Mesenchymal stem cell (in vitro differentiated cells and primary cell): ENCODE measurements at regions not wholly inside any gene's neighbourhood (a gene's known extent, or its start where the extent isn't known, plus 50 kb on each side); places are given as distances from the start of the nearest gene placed in this dataset.

Experiments
- DNase-seq: peaks from one replicate; pipeline ENCODE4 v3.0.0-alpha.2; 2013
- H2AFZ ChIP-seq: one replicate; pipeline ENCODE4 v1.6.1; 2013; ENCODE audit warnings: low read depth, mild to moderate bottlenecking, control low read depth, inconsistent platforms, low read length, moderate library complexity
- H2AK5ac ChIP-seq: 2 replicates; pipeline ENCODE4 v1.6.1; 2013; ENCODE audit warnings: low read length, moderate library complexity, mild to moderate bottlenecking, inconsistent platforms; ENCODE audit not compliant: severe bottlenecking
- H2BK120ac ChIP-seq: one replicate; pipeline ENCODE4 v1.6.1; 2013; ENCODE audit warnings: low read depth, mild to moderate bottlenecking, inconsistent platforms, low read length, moderate library complexity
- H2BK12ac ChIP-seq, 2 experiments: one replicate each; pipeline ENCODE4 v1.6.1; 2013; ENCODE audit warnings: inconsistent platforms in 2 of 2, low read length in 2 of 2, mild to moderate bottlenecking in 2 of 2, moderate library complexity in 2 of 2, control low read depth in 1 of 2
- H2BK15ac ChIP-seq: one replicate; pipeline ENCODE4 v1.6.1; 2013; ENCODE audit warnings: mild to moderate bottlenecking, low read depth, inconsistent platforms; ENCODE audit not compliant: poor library complexity, severe bottlenecking
- H2BK5ac ChIP-seq: 2 replicates; pipeline ENCODE4 v1.6.1; 2013; ENCODE audit warnings: low read depth, mild to moderate bottlenecking, low read length, control low read depth, inconsistent platforms; ENCODE audit not compliant: poor library complexity, severe bottlenecking
- H3K14ac ChIP-seq, 2 experiments: one replicate each; pipeline ENCODE4 v1.6.1; 2013; ENCODE audit warnings: inconsistent platforms in 2 of 2, low read length in 2 of 2, control low read depth in 1 of 2, mild to moderate bottlenecking in 1 of 2, moderate library complexity in 1 of 2
- H3K18ac ChIP-seq, 2 experiments: one replicate each; pipeline ENCODE4 v1.6.1; 2013; ENCODE audit warnings: inconsistent platforms in 2 of 2, low read length in 2 of 2, control low read depth in 1 of 2, low read depth in 1 of 2, mild to moderate bottlenecking in 1 of 2
- H3K23ac ChIP-seq, 2 experiments: one replicate each; pipeline ENCODE4 v1.6.1; 2013; ENCODE audit warnings: inconsistent platforms in 2 of 2, low read length in 2 of 2, mild to moderate bottlenecking in 2 of 2, moderate library complexity in 2 of 2, control low read depth in 1 of 2
- H3K27ac ChIP-seq: 2 replicates; pipeline ENCODE4 v1.5.1; 2013; ENCODE audit warnings: mild to moderate bottlenecking, moderate library complexity, low read length, control low read depth, inconsistent platforms; ENCODE audit not compliant: poor library complexity, severe bottlenecking
- H3K27me3 ChIP-seq, 2 experiments: 2 replicates each; pipeline versions ENCODE4 v1.6.1 to v1.7.0; 2013; ENCODE audit warnings: low read length in 2 of 2, mild to moderate bottlenecking in 2 of 2, moderate library complexity in 2 of 2, control low read depth in 1 of 2, inconsistent platforms in 1 of 2; ENCODE audit not compliant: control insufficient read depth in 1 of 2, insufficient read depth in 1 of 2
- H3K36me3 ChIP-seq, 2 experiments: 2 replicates each; pipeline versions ENCODE4 v1.6.1 to v1.7.0; 2013; ENCODE audit warnings: low read length in 2 of 2, control low read depth in 1 of 2, inconsistent platforms in 1 of 2, low read depth in 1 of 2, mild to moderate bottlenecking in 1 of 2; ENCODE audit not compliant: insufficient read depth in 2 of 2, control insufficient read depth in 1 of 2
- H3K4ac ChIP-seq, 2 experiments: one replicate each; pipeline ENCODE4 v1.6.1; 2013; ENCODE audit warnings: inconsistent platforms in 2 of 2, low read length in 2 of 2, mild to moderate bottlenecking in 2 of 2, moderate library complexity in 2 of 2, control low read depth in 1 of 2, low read depth in 1 of 2
- H3K4me1 ChIP-seq: 2 replicates; pipeline ENCODE4 v1.6.1; 2013; ENCODE audit warnings: low read depth, low read length, control low read depth; ENCODE audit not compliant: control insufficient read depth, insufficient read depth
- H3K4me2 ChIP-seq: 2 replicates; pipeline ENCODE4 v1.6.1; 2013; ENCODE audit warnings: low read length, mild to moderate bottlenecking, inconsistent platforms; ENCODE audit not compliant: poor library complexity, severe bottlenecking
- H3K4me3 ChIP-seq, 2 experiments: 2 replicates each; pipeline versions ENCODE4 v1.5.1 to v1.7.0; 2013; ENCODE audit warnings: low read length in 2 of 2, mild to moderate bottlenecking in 2 of 2, control low read depth in 1 of 2, low read depth in 1 of 2; ENCODE audit not compliant: insufficient read depth in 1 of 2
- H3K79me1 ChIP-seq: replicated peaks from 2 replicates; pipeline ENCODE4 v1.6.1; 2013; ENCODE audit warnings: mild to moderate bottlenecking, control low read depth, low read length, inconsistent platforms; ENCODE audit not compliant: poor library complexity, severe bottlenecking
- H3K9ac ChIP-seq: 2 replicates; pipeline ENCODE4 v1.7.0; 2013; ENCODE audit warnings: mild to moderate bottlenecking, low read length, moderate library complexity
- H3K9me3 ChIP-seq: 2 replicates; pipeline ENCODE4 v1.7.0; 2013; ENCODE audit warnings: mild to moderate bottlenecking, low read length; ENCODE audit not compliant: control insufficient read depth
- H4K8ac ChIP-seq: one replicate; pipeline ENCODE4 v1.6.1; 2013; ENCODE audit warnings: inconsistent platforms, mild to moderate bottlenecking, low read length, moderate library complexity
- H4K91ac ChIP-seq: one replicate; pipeline ENCODE4 v1.6.1; 2013; ENCODE audit warnings: mild to moderate bottlenecking, low read length, inconsistent platforms
- WGBS: methylation state at CpG from one replicate; pipeline ENCODE4 v1.1.7; 2013; ENCODE audit warnings: mixed read lengths; 5-methylcytosine and 5-hydroxymethylcytosine counted together

GRCh38 chr17:71286625-71287024 is 834.2 kb upstream of the SOX9 start:
- Histone ChIP-seq H2AK5ac (no peak overlapping the region), H3K9me3 (no peaks in the 10 kb centered on the region), H3K79me1 (no peaks in the 10 kb centered on the region), H3K4me2 (no peak overlapping the region), H3K27me3 (no peaks in the 10 kb centered on the region), H4K8ac (no peak overlapping the region), H4K91ac (no peak overlapping the region), H3K14ac (no peak overlapping the region), H3K23ac (no peak overlapping the region), H3K4ac (no peak overlapping the region), H2BK120ac (no peak overlapping the region), H3K4me1 (no peaks in the 10 kb centered on the region), H2BK15ac (no peak overlapping the region), H3K9ac (no peak overlapping the region), H2AFZ (no peak overlapping the region), H3K27ac (no peak overlapping the region), H2BK5ac (no peak overlapping the region), H3K36me3 (no peaks in the 10 kb centered on the region), H2BK12ac (no peak overlapping the region), H3K18ac (no peak overlapping the region), H3K4me3 (no peak overlapping the region)
- no peak for DNase-seq
- 23% methylated on average over 2 of the region's 7 CpGs for WGBS

DNA sequence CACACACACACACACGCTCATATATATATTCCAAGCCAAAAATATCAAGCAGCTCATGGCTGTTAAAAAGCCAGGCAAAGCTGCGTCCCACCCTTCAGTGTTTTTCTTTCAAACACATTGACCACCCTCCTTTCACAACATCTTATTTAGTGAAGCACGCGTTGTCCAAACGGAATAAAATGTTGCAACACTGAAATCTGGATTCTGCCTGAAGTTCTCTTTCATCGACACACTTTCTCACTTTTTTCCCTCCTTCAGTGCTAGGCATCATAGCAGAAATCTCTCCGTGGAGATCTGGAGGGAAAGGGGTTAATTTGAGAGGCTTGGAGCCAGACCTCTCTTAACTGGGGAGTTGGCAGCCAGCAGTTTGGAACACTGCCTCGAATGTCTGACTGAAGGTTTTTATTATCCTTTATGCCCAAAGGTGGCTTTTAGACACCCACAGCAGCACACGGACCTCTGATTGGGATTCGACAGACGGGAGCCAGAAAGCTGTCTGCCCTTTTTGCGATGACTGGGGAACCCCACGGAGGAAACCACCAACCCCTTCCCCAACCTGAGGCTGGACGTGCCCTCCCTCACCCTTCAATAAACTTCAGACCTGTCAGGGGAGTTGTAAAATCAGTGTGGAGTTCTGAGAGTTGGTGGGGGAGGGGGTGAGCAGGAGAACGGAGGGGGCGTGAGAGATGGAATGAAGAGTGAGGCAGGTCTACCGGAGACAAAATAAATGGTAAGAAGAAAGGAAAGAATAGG is 833.6 kb upstream of the SOX9 start:
- no peaks in the 10 kb centered on the region for H3K79me1 ChIP-seq
- H3K9me3 ChIP-seq: no peaks in the 10 kb centered on the region
- no peak overlapping the region for H3K18ac ChIP-seq
- H3K27ac ChIP-seq: no peak overlapping the region
- H4K8ac ChIP-seq: no peak overlapping the region
- no peak overlapping the region for H3K14ac ChIP-seq
- no peak for DNase-seq
- H3K27me3 ChIP-seq: no peaks in the 10 kb centered on the region
- H3K23ac ChIP-seq: no peak overlapping the region
- H2BK12ac ChIP-seq: no peak overlapping the region
- no peak overlapping the region for H3K4ac ChIP-seq
- H2BK15ac ChIP-seq: no peak overlapping the region
- H3K4me1 ChIP-seq: no peaks in the 10 kb centered on the region
- H2BK5ac ChIP-seq: no peak overlapping the region
- H3K4me3 ChIP-seq: peak overlapping the region in 1 of 2 experiments; percentile 61
- peak overlapping the region; percentile 10 for H2AFZ ChIP-seq
- no peak overlapping the region for H2AK5ac ChIP-seq
- 31% methylated on average over 12 of the region's 17 CpGs for WGBS
- H4K91ac ChIP-seq: no peak overlapping the region
- H2BK120ac ChIP-seq: no peak overlapping the region
- no peaks in the 10 kb centered on the region for H3K36me3 ChIP-seq
- peak overlapping the region; percentile 61 for H3K9ac ChIP-seq
- no peak overlapping the region for H3K4me2 ChIP-seq

DNA sequence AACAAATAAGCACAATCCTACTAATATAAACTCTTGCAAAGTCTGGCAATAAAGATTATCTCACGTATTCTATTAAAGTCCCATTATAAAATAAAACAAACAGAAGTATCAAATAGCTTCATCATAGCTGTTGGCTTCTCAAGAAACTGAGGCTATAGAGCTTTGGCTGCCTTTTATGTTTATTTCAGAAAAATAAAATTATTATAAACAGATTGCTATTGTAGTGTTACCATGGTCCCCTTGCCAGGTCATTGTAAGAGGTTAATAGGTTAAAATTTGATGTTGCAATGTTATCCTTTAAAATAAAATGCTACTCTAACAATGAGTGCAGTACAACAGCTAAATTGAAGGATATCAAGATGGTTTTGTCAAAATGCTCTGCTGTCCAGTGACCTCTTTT is 828.8 kb upstream of the SOX9 start:
- H3K14ac ChIP-seq: no peak overlapping the region
- H3K36me3 ChIP-seq: no peaks in the 10 kb centered on the region
- H2BK15ac ChIP-seq: no peak overlapping the region
- no peaks in the 10 kb centered on the region for H3K4me1 ChIP-seq
- H3K9me3 ChIP-seq: no peaks in the 10 kb centered on the region
- H2BK120ac ChIP-seq: no peak overlapping the region
- H3K4ac ChIP-seq: no peak overlapping the region
- no peak overlapping the region for H2AK5ac ChIP-seq
- no peaks in the 10 kb centered on the region for H3K79me1 ChIP-seq
- WGBS: 100% methylated on average over 1 of the region's 1 CpG
- no peak overlapping the region for H4K8ac ChIP-seq
- H3K4me3 ChIP-seq: no peak overlapping the region
- no peak overlapping the region for H3K9ac ChIP-seq
- H3K27me3 ChIP-seq: no peaks in the 10 kb centered on the region
- no peak overlapping the region for H2BK5ac ChIP-seq
- no peak overlapping the region for H3K4me2 ChIP-seq
- H2AFZ ChIP-seq: no peak overlapping the region
- no peak overlapping the region for H3K18ac ChIP-seq
- no peak for DNase-seq
- no peak overlapping the region for H3K27ac ChIP-seq
- H3K23ac ChIP-seq: no peak overlapping the region
- H2BK12ac ChIP-seq: no peak overlapping the region
- H4K91ac ChIP-seq: no peak overlapping the region

- Histone ChIP-seq H3K79me1 (no peaks in the 10 kb centered on the region), H3K4me3 (no peak overlapping the region), H3K23ac (no peak overlapping the region)
Observed at GRCh38 chr17:71296005-71296404, 824.8 kb upstream of the SOX9 start.

More at GRCh38 chr17:71296005-71296404, 824.8 kb upstream of the SOX9 start:
- no peak overlapping the region for H2BK5ac ChIP-seq
- no peaks in the 10 kb centered on the region for H3K4me1 ChIP-seq
- H4K8ac ChIP-seq: no peak overlapping the region
- H3K9me3 ChIP-seq: no peaks in the 10 kb centered on the region
- WGBS: 67% methylated on average over 1 of the region's 1 CpG
- H3K14ac ChIP-seq: no peak overlapping the region
- no peak overlapping the region for H2BK120ac ChIP-seq
- no peak overlapping the region for H2BK12ac ChIP-seq
- H3K4me2 ChIP-seq: no peak overlapping the region
- DNase-seq: no peak
- H4K91ac ChIP-seq: no peak overlapping the region
- H3K18ac ChIP-seq: no peak overlapping the region
- H2AFZ ChIP-seq: no peak overlapping the region
- H3K27me3 ChIP-seq: no peaks in the 10 kb centered on the region
- H3K27ac ChIP-seq: no peak overlapping the region
- no peak overlapping the region for H2BK15ac ChIP-seq
- no peak overlapping the region for H2AK5ac ChIP-seq
- no peaks in the 10 kb centered on the region for H3K36me3 ChIP-seq
- H3K9ac ChIP-seq: no peak overlapping the region
- no peak overlapping the region for H3K4ac ChIP-seq
